ENCODE measurements at regions not wholly inside any gene's neighbourhood (a gene's known extent, or its start where the extent isn't known, plus 50 kb on each side); places are given as distances from the start of the nearest gene placed in this dataset.

DNA sequence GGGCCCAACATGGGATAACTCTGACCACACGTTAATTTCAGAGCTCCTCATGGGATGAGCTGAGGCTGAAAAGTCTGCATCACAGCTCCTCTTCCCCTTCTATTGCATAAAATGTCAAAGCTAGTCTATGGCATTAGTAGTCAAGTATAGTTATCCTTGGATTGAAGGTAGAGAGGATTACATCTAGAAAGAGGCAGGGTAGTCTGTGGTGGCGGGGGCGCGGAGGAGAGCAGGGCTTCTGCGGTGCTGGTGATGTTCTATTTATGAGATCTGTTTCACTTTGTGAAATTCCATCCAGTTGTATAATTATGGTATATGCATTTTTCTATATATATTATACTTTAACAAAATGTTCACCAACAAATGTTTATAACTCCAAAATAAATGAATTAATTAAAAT, 329.5 kb upstream of the GRAMD2B start:
- no peak for DNase-seq (ENCODE audit: extremely low spot score)
- 94% methylated on average over 5 of the region's 5 CpGs for WGBS
- no peaks in the 10 kb centered on the region for H3K4me1 ChIP-seq (ENCODE audit: insufficient read depth)

DNA sequence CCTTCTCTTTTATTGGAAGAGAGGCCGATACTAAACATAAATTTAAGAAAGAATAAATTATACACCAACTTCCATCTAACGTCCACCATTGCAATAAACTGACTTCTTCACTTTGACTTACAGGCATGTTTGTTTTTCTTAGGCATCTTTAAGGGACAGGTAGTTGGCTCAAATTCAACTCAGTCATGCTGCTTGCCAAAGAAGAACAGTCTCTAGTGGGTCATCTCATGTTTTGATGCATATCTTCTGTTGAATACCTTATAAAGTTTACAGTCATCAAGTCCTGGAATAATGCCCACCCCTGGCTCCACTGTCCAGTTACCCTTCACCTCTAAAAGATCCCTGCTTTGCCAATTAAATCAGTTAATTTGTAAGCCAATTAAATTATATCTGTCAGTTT, 328.2 kb upstream of the GRAMD2B start:
- 52% methylated on average over 2 of the region's 2 CpGs for WGBS
- H3K4me3 ChIP-seq (ENCODE audit: low read depth, low read length), result no peak overlapping the region
- H3K27ac ChIP-seq (ENCODE audit: low read depth), result no peak overlapping the region
- no peaks in the 10 kb centered on the region for H3K4me1 ChIP-seq (ENCODE audit: insufficient read depth)
- no peak for DNase-seq (ENCODE audit: extremely low spot score)
- H3K36me3 ChIP-seq (ENCODE audit: insufficient read depth), result no peaks in the 10 kb centered on the region

More for the DNA sequence above, 329.5 kb upstream of the GRAMD2B start:
- no peak overlapping the region for H3K4me3 ChIP-seq (ENCODE audit: low read depth, low read length)
- H3K36me3 ChIP-seq (ENCODE audit: insufficient read depth), result no peaks in the 10 kb centered on the region
- no peak overlapping the region for H3K27ac ChIP-seq (ENCODE audit: low read depth)

DNA sequence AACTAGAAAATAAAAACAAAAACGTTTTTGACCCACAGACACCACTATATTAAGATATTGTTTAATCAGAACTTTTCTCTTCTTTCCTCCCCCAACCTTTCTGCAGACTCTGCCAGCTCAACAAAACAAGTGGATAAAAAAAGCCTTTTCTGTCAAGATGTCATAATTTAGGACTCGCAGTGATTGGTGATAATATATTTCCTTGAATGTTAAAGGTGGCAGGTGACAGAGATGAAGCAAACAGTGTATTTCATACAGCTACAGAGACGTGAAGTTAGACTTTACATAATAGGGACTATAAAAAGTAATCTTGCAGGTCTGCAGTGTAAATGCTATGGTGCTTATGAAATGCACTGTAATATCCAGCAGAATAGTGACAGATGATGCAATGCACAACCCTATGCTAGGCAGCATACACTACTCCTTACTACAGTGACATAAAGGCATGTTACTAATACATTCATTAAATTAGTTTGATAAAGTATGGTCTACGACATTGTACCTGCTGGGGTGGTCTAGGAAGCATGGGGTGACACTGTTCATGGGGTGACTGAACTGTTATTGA, 326.7 kb upstream of the GRAMD2B start:
- 68% methylated on average over 4 of the region's 4 CpGs for WGBS
- Histone ChIP-seq H3K4me1 (ENCODE audit: insufficient read depth) (no peaks in the 10 kb centered on the region), H3K27ac (ENCODE audit: low read depth) (no peak overlapping the region), H3K36me3 (ENCODE audit: insufficient read depth) (no peaks in the 10 kb centered on the region), H3K4me3 (ENCODE audit: low read depth, low read length) (no peak overlapping the region)
- no peak for DNase-seq (ENCODE audit: extremely low spot score)

DNA sequence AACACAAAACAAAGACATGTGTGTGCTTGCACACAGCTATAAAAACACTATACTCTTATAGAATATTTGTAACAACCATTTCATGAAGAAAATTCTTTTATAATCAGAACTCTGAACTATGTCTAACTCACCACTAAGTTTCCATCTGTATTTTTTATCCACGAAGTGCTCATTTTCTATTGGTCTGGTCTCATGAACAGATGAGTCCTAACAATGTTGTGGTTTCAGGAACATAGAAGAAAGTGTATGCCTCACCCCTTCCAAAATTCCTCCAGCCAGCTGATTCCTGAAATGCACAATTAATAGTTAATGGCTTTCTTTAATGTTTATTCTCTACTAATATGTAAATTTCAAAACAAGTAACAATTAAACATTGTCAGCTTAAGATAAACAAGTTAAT, 325.3 kb upstream of the GRAMD2B start:
- 73% methylated on average over 1 of the region's 1 CpG for WGBS
- no peaks in the 10 kb centered on the region for H3K4me1 ChIP-seq (ENCODE audit: insufficient read depth)
- no peaks in the 10 kb centered on the region for H3K36me3 ChIP-seq (ENCODE audit: insufficient read depth)
- no peak for DNase-seq (ENCODE audit: extremely low spot score)
- H3K4me3 ChIP-seq (ENCODE audit: low read depth, low read length), result no peak overlapping the region
- no peak overlapping the region for H3K27ac ChIP-seq (ENCODE audit: low read depth)

DNA sequence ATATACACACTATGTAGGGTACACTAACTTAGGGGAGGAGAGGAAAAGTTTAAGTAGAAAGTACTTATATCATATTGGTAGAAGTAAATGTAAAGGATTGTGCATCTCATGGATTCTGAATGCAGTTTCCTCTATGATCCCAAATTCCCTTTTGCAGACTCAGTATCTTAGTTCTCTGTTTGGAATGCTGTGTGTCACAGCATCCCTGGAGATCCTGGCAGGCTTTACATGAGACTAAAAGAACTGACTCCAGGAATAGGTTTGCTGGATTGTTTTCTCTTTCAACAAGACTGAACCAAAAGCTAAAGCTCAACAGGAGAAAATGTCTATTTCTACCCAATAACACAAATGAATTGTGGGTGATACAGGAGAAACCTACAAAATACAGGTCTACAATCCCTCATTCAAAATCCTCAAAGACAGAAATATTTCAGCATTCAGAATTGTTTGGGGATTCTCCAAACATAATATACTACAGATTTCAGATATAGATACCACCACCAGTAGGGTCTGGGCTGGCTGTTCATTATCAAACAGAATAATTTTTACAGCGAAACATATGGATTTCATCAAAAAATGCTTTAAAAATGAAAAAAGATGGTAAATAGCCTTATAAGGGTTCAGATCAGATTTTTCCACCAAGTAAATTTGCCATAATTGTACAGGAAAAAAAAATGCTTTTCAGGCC, 324.7 kb upstream of the GRAMD2B start:
- H3K4me3 ChIP-seq (ENCODE audit: low read depth, low read length), result no peak overlapping the region
- H3K36me3 ChIP-seq (ENCODE audit: insufficient read depth), result no peaks in the 10 kb centered on the region
- no peak overlapping the region for H3K27ac ChIP-seq (ENCODE audit: low read depth)
- H3K4me1 ChIP-seq (ENCODE audit: insufficient read depth), result no peaks in the 10 kb centered on the region
- 90% methylated on average over 1 of the region's 1 CpG for WGBS
- no peak for DNase-seq (ENCODE audit: extremely low spot score)

DNA sequence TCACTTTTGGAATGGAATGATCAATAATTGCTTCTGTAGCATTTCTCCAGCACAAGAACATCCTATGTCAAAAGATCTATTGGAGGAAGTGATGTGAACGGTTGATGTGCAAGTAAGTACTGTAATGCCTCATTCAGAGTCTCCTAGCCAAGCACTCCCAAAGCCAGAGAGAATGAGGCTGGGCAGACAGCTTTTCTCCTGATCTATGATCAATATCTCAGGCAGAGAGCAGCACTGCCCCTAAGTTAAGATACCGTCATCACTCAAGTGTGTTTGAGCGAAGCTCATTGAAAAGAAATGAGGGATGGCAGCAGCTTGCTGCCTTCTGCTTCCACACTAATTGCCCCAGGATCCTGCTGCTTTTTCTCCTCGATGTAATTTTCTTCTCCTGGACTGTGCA, 324.1 kb upstream of the GRAMD2B start:
- 92% methylated on average over 4 of the region's 4 CpGs for WGBS
- no peaks in the 10 kb centered on the region for H3K4me1 ChIP-seq (ENCODE audit: insufficient read depth)
- no peak overlapping the region for H3K27ac ChIP-seq (ENCODE audit: low read depth)
- no peak overlapping the region for H3K4me3 ChIP-seq (ENCODE audit: low read depth, low read length)
- H3K36me3 ChIP-seq (ENCODE audit: insufficient read depth), result no peaks in the 10 kb centered on the region
- no peak for DNase-seq (ENCODE audit: extremely low spot score)

DNA sequence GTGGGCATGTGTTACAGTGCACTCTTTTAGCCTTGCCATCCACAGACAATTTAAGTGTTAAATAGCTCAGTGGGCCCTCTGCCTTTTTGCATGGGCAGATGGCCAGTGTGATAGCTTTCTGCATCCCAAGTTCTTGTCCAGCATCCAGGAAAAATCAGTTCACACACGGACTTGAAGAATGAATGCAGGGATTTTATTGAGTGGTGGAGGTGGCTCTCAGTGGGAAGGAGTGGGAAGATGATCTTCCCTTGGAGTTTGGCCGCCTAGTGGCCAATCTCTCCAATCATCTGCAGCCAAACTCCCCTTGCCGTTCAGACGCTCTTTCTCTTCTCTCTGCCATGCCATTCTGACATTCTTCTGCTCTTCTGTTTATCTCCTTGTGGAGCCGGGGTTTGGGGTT, 322.4 kb upstream of the GRAMD2B start:
- Histone ChIP-seq H3K36me3 (ENCODE audit: insufficient read depth) (no peaks in the 10 kb centered on the region), H3K27ac (ENCODE audit: low read depth) (no peak overlapping the region), H3K4me1 (ENCODE audit: insufficient read depth) (no peaks in the 10 kb centered on the region), H3K4me3 (ENCODE audit: low read depth, low read length) (no peak overlapping the region)
- 46% methylated on average over 5 of the region's 5 CpGs for WGBS
- no peak for DNase-seq (ENCODE audit: extremely low spot score)

DNA sequence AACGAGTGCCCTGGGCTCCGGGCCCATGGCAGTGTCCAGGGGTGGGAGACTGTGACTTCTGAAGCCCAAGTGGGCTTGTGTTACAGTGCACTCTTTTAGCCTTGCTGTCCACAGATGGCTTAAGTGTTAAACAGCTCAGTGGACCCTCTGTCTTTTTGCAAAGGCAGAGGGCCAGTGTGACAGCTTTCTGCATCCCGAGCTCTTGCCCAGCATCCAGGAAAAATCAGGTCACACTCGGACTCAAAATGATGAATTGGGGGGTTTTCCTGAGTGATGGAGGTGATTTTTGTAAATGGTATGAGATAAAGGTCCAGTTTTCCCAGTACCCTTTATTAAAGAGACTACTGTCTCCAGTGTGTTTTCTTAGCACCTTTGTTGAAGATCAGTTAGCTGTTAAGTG, 321.3 kb upstream of the GRAMD2B start:
- H3K4me3 ChIP-seq (ENCODE audit: low read depth, low read length), result no peak overlapping the region
- H3K36me3 ChIP-seq (ENCODE audit: insufficient read depth), result no peaks in the 10 kb centered on the region
- H3K27ac ChIP-seq (ENCODE audit: low read depth), result no peak overlapping the region
- WGBS, result 87% methylated on average over 4 of the region's 4 CpGs
- no peaks in the 10 kb centered on the region for H3K4me1 ChIP-seq (ENCODE audit: insufficient read depth)
- DNase-seq (ENCODE audit: extremely low spot score), result no peak

DNA sequence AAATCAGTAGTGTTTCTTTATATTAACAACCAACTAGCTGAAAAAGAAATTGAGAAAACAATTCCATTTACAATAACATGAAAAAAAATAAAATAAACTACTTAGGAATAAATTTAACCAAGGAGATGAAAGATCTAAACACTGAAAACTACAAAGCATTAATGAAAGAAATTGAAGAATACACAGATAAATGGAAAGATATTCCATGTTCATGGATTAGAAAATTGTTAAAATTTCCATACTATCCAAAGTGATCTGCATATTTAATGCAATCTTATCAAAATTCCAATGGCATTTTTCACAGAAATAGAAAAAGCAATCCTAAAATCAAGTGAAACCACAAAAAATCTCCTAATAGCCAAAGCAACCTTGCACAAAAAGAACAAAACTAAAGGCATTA, 320.2 kb upstream of the GRAMD2B start:
- H3K27ac ChIP-seq (ENCODE audit: low read depth), result no peak overlapping the region
- no peaks in the 10 kb centered on the region for H3K4me1 ChIP-seq (ENCODE audit: insufficient read depth)
- H3K4me3 ChIP-seq (ENCODE audit: low read depth, low read length), result no peak overlapping the region
- DNase-seq (ENCODE audit: extremely low spot score), result no peak
- no peaks in the 10 kb centered on the region for H3K36me3 ChIP-seq (ENCODE audit: insufficient read depth)

DNA sequence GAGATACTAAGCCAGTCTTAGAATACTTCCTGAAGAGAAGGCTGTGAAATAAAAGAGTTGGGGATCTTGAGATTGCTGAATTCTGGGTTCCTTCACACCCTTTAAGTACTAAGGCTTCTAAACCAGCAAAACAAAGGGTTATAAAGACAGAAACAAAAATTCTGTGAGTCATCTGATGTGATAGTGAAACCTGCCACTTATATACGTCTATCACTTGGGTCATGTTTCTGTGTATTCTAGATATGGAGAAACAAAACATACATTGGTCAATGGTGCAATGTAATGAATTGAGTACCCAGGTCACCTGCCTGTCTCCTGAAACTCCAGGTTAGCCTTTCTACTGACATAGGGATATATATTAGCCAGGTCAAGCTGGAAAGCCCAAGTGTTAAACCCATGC, 319.3 kb upstream of the GRAMD2B start:
- 81% methylated on average over 1 of the region's 1 CpG for WGBS
- Histone ChIP-seq H3K4me3 (ENCODE audit: low read depth, low read length) (no peak overlapping the region), H3K36me3 (ENCODE audit: insufficient read depth) (no peaks in the 10 kb centered on the region), H3K27ac (ENCODE audit: low read depth) (no peak overlapping the region), H3K4me1 (ENCODE audit: insufficient read depth) (no peaks in the 10 kb centered on the region)
- no peak for DNase-seq (ENCODE audit: extremely low spot score)

DNA sequence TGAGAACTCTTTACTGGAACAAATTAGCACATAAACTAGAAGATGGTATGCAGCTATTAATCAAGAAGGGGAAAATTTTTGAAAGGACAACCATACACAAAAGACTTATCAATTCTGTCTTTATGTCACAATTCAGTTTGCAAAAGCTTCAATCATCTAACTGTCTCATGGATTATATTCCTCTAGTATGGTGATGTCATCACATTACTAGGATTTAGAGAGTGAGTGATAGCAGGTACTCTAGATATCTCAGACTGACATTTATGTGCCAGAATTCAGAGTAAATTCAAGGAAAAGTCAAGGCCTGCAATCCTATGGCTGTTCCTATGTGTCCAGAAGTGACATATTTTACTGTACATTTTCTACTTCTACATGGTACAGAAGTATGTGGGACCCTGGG, 318.9 kb upstream of the GRAMD2B start:
- H3K4me1 ChIP-seq (ENCODE audit: insufficient read depth), result no peaks in the 10 kb centered on the region
- no peak overlapping the region for H3K27ac ChIP-seq (ENCODE audit: low read depth)
- H3K4me3 ChIP-seq (ENCODE audit: low read depth, low read length), result no peak overlapping the region
- no peaks in the 10 kb centered on the region for H3K36me3 ChIP-seq (ENCODE audit: insufficient read depth)
- DNase-seq (ENCODE audit: extremely low spot score), result no peak

DNA sequence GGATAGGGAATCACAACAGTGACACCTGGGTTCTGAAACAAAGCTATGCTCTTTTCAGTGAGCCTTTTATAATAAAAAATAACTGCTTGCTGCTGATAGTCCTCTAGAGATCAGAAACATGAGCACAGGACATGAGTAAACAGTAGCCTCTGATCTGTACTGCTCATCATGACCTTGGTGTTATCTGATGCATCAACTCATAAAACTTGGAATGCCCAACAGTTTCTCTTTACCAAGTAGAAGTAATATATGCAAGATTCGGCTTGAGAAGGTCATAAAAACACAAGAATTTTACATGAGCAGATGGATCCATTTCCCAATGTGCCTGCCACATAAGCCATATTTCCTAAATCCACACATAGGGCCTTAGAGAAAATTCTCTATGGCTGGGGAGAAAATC, 318.3 kb upstream of the GRAMD2B start:
- no peaks in the 10 kb centered on the region for H3K4me1 ChIP-seq (ENCODE audit: insufficient read depth)
- no peak overlapping the region for H3K27ac ChIP-seq (ENCODE audit: low read depth)
- H3K4me3 ChIP-seq (ENCODE audit: low read depth, low read length), result no peak overlapping the region
- no peaks in the 10 kb centered on the region for H3K36me3 ChIP-seq (ENCODE audit: insufficient read depth)
- DNase-seq (ENCODE audit: extremely low spot score), result no peak
- WGBS, result 0% methylated on average over 1 of the region's 1 CpG

DNA sequence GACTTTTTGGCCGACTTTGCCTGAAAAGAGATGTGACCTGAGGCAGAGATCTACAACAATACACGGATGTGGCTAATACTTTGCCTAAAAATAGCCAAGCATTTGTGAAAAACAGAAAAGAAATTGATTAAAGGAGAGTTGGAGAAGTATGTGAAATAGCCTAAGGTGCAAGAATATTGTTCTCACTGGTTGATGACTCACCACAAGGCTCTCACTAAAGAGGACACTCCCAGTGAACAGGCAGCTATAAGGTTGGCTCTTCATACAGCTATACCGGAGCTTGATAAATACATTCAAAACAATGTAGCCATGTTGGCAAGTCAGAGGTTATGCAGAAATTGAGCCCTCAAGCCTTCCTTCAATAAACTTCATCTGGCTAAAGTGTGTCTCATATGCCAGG, 317.2 kb upstream of the GRAMD2B start:
- DNase-seq (ENCODE audit: extremely low spot score), result no peak
- H3K4me3 ChIP-seq (ENCODE audit: low read depth, low read length), result no peak overlapping the region
- no peaks in the 10 kb centered on the region for H3K36me3 ChIP-seq (ENCODE audit: insufficient read depth)
- WGBS, result 78% methylated on average over 3 of the region's 3 CpGs
- no peak overlapping the region for H3K27ac ChIP-seq (ENCODE audit: low read depth)
- no peaks in the 10 kb centered on the region for H3K4me1 ChIP-seq (ENCODE audit: insufficient read depth)

DNA sequence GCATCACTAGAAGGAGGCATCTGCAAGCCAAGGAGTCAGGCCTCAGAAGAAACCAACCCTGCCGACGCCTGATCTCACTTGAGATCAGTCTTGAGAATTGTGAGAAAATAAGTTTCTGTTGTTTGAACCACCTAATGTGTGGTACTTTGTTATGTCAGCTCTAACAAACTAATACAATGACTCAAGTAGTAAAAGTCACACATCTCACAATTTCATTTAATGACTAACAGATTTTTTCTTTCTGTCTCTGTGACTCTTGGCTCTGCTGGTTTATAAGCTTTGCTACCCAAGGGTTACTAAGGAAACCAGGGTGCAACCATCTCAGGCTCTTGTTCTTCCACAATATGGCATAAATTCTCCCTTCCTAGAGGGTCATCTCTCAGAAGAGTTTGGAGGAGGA, 315.8 kb upstream of the GRAMD2B start:
- no peaks in the 10 kb centered on the region for H3K36me3 ChIP-seq (ENCODE audit: insufficient read depth)
- WGBS, result 95% methylated on average over 2 of the region's 2 CpGs
- H3K4me3 ChIP-seq (ENCODE audit: low read depth, low read length), result no peak overlapping the region
- no peaks in the 10 kb centered on the region for H3K4me1 ChIP-seq (ENCODE audit: insufficient read depth)
- no peak overlapping the region for H3K27ac ChIP-seq (ENCODE audit: low read depth)
- no peak for DNase-seq (ENCODE audit: extremely low spot score)

DNA sequence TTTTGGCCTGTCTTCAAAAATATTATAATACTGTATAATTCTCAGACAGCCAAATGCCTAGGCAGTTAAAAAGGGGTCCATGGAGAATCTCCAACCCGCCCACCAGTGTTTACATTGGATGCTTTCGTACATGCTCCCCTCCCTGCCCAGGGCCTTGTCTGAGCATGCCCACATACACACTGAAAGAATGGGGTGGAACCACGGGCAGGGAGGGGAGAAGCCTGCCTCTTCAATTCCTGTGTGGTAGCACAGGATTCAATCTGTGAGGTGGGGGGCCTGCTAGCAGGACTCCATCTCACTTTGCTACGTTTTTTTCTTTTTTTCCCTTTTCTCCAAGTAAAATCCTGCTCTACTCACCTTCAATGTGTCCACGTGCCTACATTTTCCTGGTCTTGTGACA, 314.7 kb upstream of the GRAMD2B start:
- Histone ChIP-seq H3K4me1 (ENCODE audit: insufficient read depth) (no peaks in the 10 kb centered on the region), H3K27ac (ENCODE audit: low read depth) (no peak overlapping the region), H3K36me3 (ENCODE audit: insufficient read depth) (no peaks in the 10 kb centered on the region), H3K4me3 (ENCODE audit: low read depth, low read length) (no peak overlapping the region)
- DNase-seq (ENCODE audit: extremely low spot score), result no peak
- 69% methylated on average over 5 of the region's 5 CpGs for WGBS

All from urinary bladder (tissue), 3 donors.